ENCODE measurements at regions not wholly inside any gene's neighbourhood (a gene's known extent, or its start where the extent isn't known, plus 50 kb on each side); places are given as distances from the start of the nearest gene placed in this dataset.
"Not testable (repeated sequence)": the region's sequence is repeated elsewhere in the genome, so short reads cannot be mapped to it uniquely, and the experiment has no call there.

DNA sequence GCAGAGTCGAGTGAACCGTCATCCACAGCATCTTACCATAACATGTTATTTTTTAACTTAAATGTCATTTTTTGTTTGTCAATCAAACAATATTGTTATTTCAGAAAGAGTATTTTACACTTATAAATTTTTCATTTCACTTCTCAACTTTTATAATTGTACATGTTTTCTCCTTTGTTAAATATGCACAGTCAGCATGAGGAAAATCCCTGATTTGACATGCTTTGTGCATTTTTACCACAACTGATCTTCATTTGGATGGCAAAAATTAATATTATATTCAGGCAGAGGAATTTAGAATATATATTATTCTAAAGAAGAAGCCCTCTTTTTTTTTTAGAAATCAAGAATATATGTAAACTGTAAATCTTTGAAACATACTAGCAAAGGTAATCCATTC, 958.0 kb upstream of the PCDH7 start:
- TF ChIP-seq, protein P1, sequence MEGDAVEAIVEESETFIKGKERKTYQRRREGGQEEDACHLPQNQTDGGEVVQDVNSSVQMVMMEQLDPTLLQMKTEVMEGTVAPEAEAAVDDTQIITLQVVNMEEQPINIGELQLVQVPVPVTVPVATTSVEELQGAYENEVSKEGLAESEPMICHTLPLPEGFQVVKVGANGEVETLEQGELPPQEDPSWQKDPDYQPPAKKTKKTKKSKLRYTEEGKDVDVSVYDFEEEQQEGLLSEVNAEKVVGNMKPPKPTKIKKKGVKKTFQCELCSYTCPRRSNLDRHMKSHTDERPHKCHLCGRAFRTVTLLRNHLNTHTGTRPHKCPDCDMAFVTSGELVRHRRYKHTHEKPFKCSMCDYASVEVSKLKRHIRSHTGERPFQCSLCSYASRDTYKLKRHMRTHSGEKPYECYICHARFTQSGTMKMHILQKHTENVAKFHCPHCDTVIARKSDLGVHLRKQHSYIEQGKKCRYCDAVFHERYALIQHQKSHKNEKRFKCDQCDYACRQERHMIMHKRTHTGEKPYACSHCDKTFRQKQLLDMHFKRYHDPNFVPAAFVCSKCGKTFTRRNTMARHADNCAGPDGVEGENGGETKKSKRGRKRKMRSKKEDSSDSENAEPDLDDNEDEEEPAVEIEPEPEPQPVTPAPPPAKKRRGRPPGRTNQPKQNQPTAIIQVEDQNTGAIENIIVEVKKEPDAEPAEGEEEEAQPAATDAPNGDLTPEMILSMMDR (IDR thresholded peaks at IDR 0.05; ENCODE audit: insufficient read depth, low read depth, low read length, missing control alignments): no peak
- no peak for DNase-seq (ENCODE audit: low read depth)
- no peak overlapping the region for H3K4me3 ChIP-seq (ENCODE audit: low read length)

DNA sequence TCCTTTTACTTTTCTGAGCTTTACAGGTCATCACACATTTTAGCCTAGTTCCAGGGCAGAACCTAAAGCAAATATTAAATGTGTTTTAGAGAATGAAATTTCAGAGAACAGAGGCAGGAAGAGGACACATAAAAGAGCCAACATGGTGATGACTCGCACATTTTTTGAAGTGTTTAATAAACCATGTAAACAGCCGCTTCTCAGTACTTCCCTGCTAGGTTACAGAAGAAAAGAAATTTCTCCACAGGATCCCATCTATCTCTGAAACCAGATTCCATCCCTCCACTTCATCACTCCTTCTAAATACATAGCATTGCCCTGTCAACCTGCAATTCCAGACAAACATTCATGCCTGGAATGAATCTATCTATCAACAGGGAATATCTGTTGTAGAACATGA, 949.5 kb upstream of the PCDH7 start:
- H3K4me3 ChIP-seq (ENCODE audit: low read length): no peak overlapping the region
- no peak for DNase-seq (ENCODE audit: low read depth)
- TF ChIP-seq, protein P1 (IDR thresholded peaks at IDR 0.05; ENCODE audit: insufficient read depth, low read depth, low read length, missing control alignments): no peak

DNA sequence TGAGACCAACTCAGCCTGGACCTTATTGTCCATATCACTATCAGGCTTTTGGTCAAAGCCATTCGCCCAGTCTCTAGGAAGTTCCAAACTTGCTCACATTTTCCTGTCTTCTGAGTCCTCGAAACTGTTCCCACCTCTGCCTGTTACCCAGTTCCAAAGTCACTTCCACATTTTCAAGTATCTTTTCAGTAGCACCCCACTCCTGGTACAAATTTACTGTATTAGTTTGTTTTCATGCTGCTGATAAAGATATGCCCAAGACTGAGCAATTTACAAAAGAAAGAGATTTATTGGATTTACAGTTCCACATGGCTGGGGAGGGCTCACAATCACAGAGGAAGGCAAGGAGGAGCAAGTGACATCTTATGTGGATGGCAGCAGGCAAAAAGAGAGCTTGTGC, 932.0 kb upstream of the PCDH7 start:
- not testable (repeated sequence) for H3K4me3 ChIP-seq (ENCODE audit: low read length); DNase-seq (ENCODE audit: low read depth)

DNA sequence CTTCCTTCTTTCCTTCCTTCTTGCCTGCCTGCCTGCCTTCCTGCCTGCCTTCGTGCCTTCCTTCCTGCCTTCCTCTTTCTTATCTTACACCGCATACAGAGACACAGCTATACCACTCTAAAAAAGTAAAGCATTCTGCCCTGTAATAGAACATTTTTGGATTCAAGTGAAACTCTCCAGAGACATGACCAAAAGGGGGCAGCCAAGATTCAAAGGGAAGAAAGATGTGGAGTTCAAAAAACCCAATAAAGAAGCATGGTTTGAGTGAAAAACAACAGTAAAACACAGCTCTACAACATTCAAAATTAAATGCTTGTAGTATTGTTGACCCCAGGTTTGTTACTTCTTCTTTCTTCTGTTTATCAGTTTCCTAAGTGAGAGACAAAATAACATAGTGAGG, 914.9 kb upstream of the PCDH7 start:
- H3K4me3 ChIP-seq (ENCODE audit: low read length): no peak overlapping the region
- TF ChIP-seq, protein P1 (IDR thresholded peaks at IDR 0.05; ENCODE audit: insufficient read depth, low read depth, low read length, missing control alignments): peak; percentile 23
- no peak for DNase-seq (ENCODE audit: low read depth)

DNA sequence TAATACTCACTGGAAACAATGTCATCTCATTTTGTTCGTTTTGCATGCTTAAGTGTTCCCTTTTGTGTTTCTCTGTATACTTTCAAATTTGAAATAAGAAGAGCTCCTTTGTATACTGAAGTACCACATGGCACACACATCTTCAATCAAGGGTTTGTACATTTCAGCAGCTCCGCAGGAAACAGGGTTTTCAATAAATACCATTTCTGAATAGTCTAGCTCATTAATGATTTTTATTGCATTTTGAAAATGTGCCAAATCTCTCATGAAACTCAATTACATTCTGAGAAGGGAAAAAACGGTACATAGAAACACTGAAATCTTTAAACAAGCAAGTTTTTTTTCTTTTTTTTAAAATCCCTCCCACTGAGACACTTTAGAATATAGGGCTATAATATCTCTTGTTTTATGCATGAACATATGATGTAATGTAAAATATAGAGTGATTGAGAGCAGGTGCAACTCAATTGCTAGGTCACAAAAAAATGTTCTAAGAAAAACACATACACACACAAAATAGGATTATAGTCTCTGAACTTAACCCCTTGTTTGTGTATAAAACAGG, 914.2 kb upstream of the PCDH7 start:
- DNase-seq (ENCODE audit: low read depth): no peak
- H3K4me3 ChIP-seq (ENCODE audit: low read length): no peak overlapping the region
- TF ChIP-seq, protein P1 (IDR thresholded peaks at IDR 0.05; ENCODE audit: insufficient read depth, low read depth, low read length, missing control alignments): no peak

DNA sequence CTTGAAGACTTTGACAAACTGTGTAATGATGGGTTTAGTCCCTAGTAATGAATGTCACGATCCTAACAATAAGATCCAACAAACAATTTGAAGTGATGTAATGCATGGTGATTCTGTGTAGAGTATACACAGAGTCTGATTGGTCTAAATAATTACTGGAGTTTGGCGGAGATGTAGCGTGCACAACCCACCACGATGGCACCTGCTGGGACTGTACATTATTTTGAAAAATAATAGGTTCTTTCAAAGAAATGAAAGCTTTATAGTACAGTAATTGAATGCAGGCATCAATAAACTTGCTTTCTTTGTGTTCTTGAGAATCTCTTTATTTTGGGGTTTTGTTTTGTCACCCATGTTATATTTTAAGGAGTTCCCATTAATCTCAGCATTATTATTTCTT, 902.2 kb upstream of the PCDH7 start:
- no peak overlapping the region for H3K4me3 ChIP-seq (ENCODE audit: low read length)
- TF ChIP-seq, protein P1 (IDR thresholded peaks at IDR 0.05; ENCODE audit: insufficient read depth, low read depth, low read length, missing control alignments): no peak
- DNase-seq (ENCODE audit: low read depth): no peak

DNA sequence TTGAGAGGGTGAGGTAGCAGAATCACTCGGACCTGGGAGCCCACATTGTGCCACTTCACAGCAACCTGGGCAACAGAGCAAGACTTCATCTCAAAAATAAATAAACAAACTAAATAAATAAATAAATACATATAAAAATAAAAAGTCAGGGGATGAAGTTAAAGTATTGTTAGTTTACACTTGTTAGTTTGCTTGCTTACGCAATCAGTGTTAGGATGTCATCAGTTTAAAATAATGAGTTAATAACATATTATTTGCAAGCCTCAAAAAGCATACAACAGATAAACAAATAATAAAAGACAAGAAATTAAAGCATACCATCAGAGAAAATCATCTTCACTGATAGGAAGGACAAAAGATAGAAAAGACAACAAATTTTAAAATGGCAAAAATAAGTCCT, 891.1 kb upstream of the PCDH7 start:
- TF ChIP-seq, protein P1 (IDR thresholded peaks at IDR 0.05; ENCODE audit: insufficient read depth, low read depth, low read length, missing control alignments): no peak
- H3K4me3 ChIP-seq (ENCODE audit: low read length): no peak overlapping the region
- no peak for DNase-seq (ENCODE audit: low read depth)

Measured in epithelial cell of esophagus (primary cell).